ENCODE measurements at regions not wholly inside any gene's neighbourhood (a gene's known extent, or its start where the extent isn't known, plus 50 kb on each side); places are given as distances from the start of the nearest gene placed in this dataset.

- H3K4me3 ChIP-seq, result no peak overlapping the region
- DNase-seq, result no peak
- intact Hi-C loops (cut with DNase I; ENCODE audit: low total_unique reads), result no loop called here
- H3K36me3 ChIP-seq, result no peaks in the 10 kb centered on the region
- WGBS, 5 donors, result 88 to 91% (median 90%) methylated on average over 15 to 47 of the region's 47 CpGs
- peaks cover 0 to 4% (median 0%) of the 10 kb centered on the region in 8 donors for H3K9me3 ChIP-seq
- TF ChIP-seq POLR2AphosphoS5 (IDR thresholded peaks at IDR 0.05), result no peak
- TF ChIP-seq CTCF (IDR thresholded peaks at IDR 0.05 in 8 of 11, conservative IDR thresholded peaks at IDR 0.05 in 3 of 11), result no peak
- H3K4me1 ChIP-seq, result no peaks in the 10 kb centered on the region
- peaks cover 0 to 3% (median 0%) of the 10 kb centered on the region in 7 donors for H3K27me3 ChIP-seq (replicated peaks in 1 of 7)
- no peak overlapping the region for H3K27ac ChIP-seq
Observed at GRCh38 chr6:33521489-33522091, 58.5 kb downstream of the BAK1 start.
